ENCODE measurements at regions not wholly inside any gene's neighbourhood (a gene's known extent, or its start where the extent isn't known, plus 50 kb on each side); places are given as distances from the start of the nearest gene placed in this dataset.

GRCh38 chr3:159447841-159448240 is 540.8 kb upstream of the IL12A start:
- TF ChIP-seq CTCF (conservative IDR thresholded peaks at IDR 0.05; ENCODE audit: low read depth, low read length) = no peak
- no peak for DNase-seq (ENCODE audit: low read depth)
- no peak overlapping the region for H3K4me3 ChIP-seq (ENCODE audit: low read length)

GRCh38 chr3:159448902-159449301 is 539.7 kb upstream of the IL12A start:
- DNase-seq (ENCODE audit: low read depth) = no peak
- no peak for TF ChIP-seq CTCF (conservative IDR thresholded peaks at IDR 0.05; ENCODE audit: low read depth, low read length)
- no peak overlapping the region for H3K4me3 ChIP-seq (ENCODE audit: low read length)

- H3K4me3 ChIP-seq (ENCODE audit: low read length) = no peak overlapping the region
- DNase-seq (ENCODE audit: low read depth) = no peak
- TF ChIP-seq CTCF (conservative IDR thresholded peaks at IDR 0.05; ENCODE audit: low read depth, low read length) = no peak
These were observed 537.6 kb upstream of the IL12A start for GRCh38 chr3:159451067-159451466.

GRCh38 chr3:159451482-159451881 is 537.2 kb upstream of the IL12A start:
- DNase-seq (ENCODE audit: low read depth) = no peak
- no peak overlapping the region for H3K4me3 ChIP-seq (ENCODE audit: low read length)
- no peak for TF ChIP-seq CTCF (conservative IDR thresholded peaks at IDR 0.05; ENCODE audit: low read depth, low read length)

GRCh38 chr3:159453036-159453435 is 535.6 kb upstream of the IL12A start:
- no peak for DNase-seq (ENCODE audit: low read depth)
- TF ChIP-seq CTCF (conservative IDR thresholded peaks at IDR 0.05; ENCODE audit: low read depth, low read length) = no peak

GRCh38 chr3:159453945-159454344 is 534.7 kb upstream of the IL12A start:
- H3K4me3 ChIP-seq (ENCODE audit: low read length) = no peak overlapping the region

More at GRCh38 chr3:159453036-159453435, 535.6 kb upstream of the IL12A start:
- no peak overlapping the region for H3K4me3 ChIP-seq (ENCODE audit: low read length)

More at GRCh38 chr3:159453945-159454344, 534.7 kb upstream of the IL12A start:
- TF ChIP-seq CTCF (conservative IDR thresholded peaks at IDR 0.05; ENCODE audit: low read depth, low read length) = no peak
- no peak for DNase-seq (ENCODE audit: low read depth)
